HG02938 (cell line): ENCODE measurements at regions not wholly inside any gene's neighbourhood (a gene's known extent, or its start where the extent isn't known, plus 50 kb on each side); places are given as distances from the start of the nearest gene placed in this dataset.
"Not testable (repeated sequence)": the region's sequence is repeated elsewhere in the genome, so short reads cannot be mapped to it uniquely, and the experiment has no call there.

ENCODE experiments used
- ATAC-seq: cut with Tn5 transposase; IDR thresholded peaks from one replicate; pipeline ENCODE4 v1.9.1; 2021; ENCODE audit warnings: mild to moderate bottlenecking, moderate library complexity; ENCODE audit not compliant: unreplicated experiment

DNA sequence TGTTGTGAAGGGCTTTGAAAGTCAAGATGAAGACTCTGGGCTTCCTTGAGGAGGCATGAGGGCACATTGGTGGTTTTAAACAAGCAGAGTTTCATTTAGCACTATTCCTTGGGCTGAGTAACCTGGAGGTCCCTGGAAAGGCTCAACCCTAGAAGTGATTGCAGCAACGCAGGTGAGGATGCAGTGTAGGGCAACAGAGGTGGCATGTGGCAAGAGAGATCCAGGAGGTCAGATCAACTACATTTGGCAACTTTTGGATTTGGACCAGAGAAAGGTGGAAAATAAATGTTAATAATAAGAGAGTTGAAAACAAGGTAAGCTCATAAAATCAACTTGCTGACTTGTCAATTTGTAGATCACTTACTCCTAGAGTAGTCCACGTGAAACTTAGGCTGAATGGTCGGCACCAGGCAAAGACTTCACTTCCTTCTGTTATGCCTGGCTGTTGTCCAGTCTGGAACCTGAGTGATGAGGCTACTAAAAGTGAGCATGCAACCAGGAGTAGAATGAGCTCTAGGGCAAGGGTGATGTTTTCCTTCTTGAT lies 414.6 kb upstream of the ZMIZ1 start:
- no peak for ATAC-seq

DNA sequence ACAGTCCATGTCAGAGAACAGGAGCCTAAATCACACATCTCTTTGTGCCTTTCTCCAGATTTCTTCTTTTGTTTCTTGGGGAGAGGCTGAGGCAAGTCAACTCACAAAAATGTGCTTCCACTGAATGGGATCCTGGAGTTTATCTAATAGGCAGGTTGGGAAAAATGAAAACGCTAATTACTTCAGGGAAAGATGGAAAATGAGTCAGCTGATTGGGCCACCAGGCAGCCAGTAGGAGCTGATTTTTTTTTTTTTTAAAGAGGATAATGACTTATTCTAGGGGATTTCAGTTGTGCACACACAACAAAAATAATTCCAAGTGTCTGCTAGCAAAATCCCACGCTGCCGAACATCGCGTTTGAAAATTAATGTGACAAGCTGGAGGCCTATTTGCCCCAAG lies 412.8 kb upstream of the ZMIZ1 start:
- no peak for ATAC-seq

DNA sequence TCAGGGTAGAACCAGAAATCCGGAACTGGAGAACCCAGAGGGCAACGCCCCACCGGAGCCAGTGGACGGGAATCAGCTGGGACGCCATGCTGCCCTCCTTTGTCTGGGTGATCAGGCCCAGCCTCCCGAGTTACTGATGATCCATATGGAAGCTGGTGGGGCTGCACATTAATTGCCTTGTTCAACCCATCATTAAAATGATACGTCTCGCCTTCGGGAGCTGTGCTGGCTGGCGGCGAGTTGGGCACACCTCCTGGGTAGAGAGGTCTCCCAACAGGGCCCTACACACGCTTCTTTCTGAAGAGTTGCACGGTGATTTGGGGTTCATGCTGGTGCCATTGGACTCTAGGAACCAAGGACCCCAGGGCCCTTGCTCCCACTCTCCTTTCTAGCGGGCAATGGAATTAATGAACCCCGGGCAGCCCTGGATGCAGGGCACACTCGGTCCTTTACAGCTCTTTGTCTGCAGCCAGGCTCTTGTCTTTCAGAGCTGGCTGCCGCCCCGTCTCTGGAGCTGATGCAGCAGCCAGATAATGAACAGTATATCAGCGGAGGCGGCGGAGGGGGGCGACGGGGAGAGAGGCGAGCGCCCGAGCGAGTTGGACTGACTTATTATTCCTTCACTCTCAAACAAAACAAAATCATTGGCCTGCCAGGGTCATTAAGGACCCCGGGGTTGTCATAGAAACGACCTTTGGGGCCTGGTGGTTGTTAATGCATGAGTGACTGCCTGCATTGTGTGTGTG lies 412.2 kb upstream of the ZMIZ1 start:
- ATAC-seq, result no peak

DNA sequence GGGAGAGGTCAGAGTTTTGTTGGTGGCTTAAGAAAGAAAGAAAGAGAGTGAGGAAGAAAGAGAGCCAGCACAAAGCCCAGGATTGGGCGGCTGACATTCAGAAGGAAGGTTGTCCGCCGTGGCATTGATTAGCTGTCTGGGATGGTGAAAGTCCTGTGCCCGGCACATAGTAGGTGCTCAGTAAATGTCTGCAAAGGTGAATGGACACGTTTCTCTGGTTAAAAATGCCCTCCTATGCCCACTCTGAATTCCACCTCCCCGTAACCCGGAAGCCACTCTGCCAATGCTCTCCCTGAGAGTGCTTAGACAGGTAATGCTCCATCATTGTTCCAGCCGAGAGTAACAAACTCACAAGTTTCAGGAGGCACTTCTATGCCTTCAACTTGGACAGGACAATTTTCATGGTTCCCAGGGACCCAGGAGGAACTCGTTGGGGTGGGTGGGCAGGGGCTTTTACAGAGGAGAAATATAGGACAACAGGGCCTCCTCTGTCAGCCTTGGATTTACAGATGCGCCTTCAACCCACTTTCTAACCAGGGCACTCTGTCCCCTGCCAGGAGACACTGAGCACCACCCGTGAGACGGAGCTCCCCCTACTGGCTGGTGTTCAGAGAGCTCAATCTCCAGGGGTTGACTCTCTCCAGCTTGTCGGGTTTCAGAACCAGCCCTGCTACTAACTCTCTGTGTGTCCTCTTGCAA lies 411.5 kb upstream of the ZMIZ1 start:
- no peak for ATAC-seq

DNA sequence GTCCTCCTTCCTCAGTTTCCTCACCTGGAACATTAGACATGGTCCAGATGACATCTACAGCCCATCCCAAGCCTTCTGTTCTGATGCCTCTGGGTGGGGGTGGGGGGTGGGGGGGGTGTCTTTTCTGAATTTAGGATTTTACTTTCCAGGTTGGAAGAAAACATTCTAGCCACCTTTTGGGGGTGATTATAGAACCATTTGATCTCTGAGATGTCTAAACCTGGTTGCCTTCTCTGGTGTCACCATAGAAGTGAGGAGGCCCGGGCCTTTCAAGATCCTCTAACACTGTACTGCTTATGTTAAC lies 411.0 kb upstream of the ZMIZ1 start:
- ATAC-seq, result no peak

DNA sequence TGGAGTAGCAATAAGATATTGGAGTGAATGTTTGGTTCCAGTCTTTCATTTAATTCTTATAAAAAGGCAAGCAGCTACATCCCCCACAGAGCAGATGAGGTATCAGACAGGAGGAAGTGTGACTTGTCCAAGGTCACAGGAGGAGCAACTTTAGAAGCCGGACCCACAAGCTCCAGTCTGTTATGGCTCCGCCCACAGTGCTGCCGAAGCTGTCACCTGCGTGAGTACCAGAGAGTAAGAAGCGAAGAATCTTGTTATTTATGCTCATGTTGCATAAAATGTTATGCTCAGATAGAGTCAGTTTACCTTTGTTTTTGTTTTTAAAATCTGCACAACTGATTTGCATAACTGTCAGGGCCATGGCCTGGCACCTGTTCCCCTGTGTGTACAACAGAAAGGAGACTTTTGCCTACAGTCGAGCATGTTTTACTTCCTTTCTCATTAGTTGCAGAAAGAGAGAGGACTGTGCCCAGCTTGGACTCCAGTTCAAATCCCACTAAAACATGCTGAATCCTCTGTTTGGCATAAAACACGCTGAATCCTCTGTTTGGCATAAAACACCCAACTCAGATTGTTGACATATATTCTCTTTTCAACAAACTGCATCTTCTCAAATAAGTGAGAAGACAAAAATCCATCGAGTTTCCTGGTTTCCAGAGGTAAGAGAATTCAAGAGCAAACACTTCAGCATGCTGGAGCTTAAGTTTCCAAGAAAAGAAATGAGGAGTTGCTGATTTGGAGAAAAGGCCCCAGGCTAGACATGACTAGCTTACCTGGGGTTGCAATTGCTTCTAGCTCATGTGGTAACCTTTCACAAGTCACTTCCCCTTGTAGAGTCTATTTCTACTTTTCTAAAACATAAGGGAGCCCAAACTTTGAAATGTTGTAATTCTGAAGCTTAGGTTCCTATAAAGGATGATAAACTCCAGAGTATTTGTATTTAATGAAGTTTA lies 409.8 kb upstream of the ZMIZ1 start:
- peak; percentile 59 for ATAC-seq

DNA sequence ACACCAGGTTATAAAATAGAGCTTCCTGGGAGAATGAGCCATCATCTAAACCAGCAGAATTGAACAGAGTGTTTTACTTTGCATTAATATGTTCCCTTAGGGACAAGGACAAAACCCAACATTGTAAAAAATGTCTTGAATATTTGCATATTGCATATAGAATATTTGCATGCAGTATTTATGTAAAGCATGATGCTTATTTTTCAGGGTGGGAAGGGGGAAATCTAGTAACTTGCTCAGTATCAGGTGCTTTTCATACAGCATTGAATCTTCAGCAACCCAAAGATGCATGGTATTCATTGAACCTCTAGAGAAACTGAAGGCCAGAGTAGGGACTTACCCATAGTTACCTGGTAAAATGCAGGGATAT lies 409.2 kb upstream of the ZMIZ1 start:
- ATAC-seq, result no peak

DNA sequence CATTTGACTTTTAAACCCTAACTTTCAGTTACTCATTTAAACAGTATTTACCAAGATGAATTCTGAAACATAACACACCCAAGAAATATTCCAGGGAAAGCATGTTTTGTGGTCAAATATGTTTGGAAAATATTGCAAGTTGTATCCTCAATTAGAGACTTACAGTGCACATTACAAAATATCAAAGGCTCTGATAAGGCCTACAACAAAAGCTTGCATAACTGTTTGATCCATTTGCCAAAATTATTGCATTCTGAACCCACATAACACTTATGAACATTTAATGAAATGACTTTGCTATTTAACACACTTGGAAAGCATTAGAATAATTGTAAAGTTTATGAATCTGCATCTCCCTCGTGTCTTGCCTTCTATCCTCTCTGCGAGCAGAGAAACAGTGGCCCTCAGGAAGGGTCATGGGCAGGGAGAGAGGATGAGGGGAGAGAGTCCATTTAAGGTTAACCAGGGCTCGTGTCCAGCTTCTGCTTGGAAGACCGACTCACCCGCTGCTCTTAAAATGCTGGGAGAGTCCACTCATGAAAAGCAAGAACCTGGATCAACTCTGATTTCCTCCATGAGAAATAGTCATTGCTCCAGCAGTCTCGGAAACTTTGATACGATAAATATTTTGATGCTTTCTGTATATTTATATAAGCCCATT lies 408.2 kb upstream of the ZMIZ1 start:
- no peak for ATAC-seq

DNA sequence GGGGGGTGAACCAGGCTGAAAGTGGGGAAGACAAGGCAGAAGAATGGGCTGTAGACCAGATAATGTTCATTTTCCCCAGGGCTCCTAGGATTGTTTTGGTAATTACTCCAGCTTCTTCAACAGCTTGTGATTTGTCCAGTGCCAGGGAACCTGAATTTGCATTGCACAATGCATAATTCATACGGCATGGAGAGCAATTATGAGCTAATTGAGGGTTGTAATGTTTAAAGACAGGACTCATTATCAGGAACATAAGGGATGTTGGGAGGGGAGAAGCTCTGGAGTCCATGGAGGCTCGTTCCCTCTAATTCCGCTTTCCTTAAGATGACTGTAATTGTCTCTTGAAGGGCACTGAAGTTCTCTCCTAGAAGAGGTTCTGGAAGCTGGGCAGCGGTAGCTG lies 405.0 kb upstream of the ZMIZ1 start:
- ATAC-seq, result no peak

DNA sequence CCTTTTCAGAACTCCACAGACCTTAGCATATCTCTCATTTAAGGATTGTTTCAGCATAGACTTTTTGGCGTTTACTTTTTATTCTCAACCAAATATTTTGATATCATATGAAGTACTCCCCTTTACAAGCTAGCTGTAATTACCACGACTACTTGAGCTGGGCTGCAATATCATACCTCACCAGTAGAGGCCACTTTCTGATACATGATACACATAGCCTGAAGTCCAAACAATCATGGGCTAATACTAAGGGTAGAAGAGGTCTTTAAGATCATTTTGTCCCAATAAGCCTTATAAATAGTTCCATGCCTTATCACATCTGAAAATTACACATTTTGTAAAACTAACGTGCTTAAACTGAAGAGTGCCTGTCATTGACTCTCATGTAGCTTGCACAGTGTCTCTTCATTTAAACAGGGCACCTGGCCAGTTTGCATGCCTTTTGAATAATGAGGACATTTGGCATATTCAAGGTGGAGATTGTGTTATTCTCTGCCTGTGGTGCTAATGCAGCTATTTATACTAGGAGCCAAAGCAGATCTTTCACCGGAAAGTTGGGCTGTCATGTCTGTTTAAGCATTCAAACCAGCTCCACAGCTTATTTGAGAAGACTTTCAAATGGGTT lies 403.7 kb upstream of the ZMIZ1 start:
- no peak for ATAC-seq

DNA sequence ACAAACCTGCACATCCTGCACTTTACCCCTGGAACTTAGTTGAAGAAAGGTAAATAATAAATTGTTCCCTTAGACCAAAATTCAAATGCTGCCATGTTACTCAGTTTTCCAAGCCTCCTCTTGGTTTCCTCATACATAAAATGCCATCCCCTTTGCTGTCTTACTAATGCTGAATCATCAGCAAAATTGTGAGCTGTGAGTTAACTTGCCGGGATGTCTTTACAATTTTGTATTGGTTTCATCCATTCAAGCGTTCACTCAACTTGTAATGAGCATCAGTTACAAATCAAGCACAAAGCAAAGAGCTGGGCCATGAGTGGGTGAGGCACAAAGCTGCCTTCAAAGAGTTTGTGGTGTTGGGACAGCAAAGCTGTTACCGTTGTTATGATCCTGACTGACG lies 395.8 kb upstream of the ZMIZ1 start:
- ATAC-seq, result no peak

DNA sequence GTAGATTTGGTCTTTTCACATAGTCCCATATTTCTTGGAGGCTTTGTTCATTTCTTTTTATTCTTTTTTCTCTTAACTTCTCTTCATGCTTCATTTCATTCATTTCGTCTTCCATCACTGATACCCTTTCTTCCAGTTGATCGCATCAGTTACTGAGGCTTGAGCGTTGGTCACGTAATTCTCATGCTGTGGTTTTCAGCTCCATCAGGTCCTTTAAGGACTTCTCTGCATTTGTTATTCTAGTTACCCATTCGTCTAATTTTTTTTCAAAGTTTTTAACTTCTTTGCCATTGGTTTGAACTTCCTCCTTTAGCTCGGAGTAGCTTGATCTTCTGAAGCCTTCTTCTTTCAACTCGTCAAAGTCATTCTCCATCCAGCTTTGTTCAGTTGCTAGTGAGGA lies 387.6 kb upstream of the ZMIZ1 start:
- not testable (repeated sequence) for ATAC-seq

DNA sequence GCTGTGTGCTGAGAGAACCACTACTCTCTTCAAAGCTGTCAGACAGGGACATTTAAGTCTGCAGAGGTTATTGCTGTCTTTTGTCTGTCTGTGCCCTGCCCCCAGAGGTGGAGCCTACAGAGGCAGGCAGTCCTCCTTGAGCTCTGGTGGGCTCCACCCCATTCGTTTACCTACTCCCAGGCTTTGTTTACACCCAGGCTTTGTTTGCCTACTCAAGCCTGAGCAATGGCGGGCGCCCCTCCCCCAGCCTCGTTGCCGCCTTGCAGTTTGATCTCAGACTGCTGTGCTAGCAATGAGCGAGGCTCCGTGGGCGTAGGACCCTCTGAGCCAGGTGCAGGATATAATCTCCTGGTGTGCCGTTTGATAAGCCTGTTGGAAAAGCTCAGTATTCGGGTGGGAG lies 386.8 kb upstream of the ZMIZ1 start:
- ATAC-seq, result not testable (repeated sequence)

DNA sequence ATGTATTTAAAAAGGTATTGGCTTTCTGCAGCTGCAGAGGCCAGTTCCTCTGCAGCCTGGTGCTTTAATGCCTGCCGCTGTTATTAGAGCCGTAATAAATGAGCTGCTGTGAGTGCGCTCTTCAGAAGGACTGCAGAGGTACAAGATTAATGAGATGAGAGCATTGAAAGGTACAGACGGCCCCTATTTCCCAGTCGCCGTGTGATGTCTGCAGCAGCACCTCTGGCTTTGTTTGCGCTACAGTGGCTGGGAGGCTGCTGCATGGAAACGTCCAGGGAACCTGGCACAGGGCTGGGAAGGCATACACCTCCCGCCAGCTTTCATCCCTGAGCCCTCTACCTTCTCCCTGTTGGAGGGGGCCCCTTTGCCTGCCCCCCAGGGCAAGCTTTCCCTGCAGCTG lies 383.8 kb upstream of the ZMIZ1 start:
- no peak for ATAC-seq

DNA sequence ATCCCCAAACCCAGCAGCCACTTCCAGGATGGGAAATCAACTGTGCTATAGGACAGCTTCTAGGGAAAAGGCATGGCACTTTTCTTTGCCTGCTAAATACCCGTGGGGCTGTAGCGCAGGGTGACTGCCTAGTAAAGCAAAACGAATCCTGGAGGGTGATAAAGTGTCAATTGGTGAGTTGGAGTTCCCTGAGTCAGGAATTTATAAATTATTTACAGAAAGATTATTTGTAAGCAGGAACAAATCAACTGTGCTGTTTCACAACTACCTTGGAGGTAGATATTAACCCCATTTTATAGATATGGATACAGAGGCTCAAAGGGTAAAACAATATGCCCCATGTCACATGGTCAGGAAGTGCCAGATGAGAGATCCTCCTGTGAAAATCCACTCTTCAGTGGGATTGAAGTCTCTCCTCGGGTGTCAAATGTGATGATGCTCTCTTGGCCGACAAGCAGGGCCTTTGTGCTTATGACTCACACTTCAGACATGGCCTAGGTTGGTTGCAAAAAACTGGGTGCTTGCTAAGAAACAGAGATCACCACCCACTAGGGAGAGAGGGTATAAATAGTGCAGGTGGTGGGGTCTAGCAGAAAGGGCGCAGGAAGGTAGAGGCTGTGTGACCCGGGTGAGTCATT lies 383.2 kb upstream of the ZMIZ1 start:
- ATAC-seq, result no peak

DNA sequence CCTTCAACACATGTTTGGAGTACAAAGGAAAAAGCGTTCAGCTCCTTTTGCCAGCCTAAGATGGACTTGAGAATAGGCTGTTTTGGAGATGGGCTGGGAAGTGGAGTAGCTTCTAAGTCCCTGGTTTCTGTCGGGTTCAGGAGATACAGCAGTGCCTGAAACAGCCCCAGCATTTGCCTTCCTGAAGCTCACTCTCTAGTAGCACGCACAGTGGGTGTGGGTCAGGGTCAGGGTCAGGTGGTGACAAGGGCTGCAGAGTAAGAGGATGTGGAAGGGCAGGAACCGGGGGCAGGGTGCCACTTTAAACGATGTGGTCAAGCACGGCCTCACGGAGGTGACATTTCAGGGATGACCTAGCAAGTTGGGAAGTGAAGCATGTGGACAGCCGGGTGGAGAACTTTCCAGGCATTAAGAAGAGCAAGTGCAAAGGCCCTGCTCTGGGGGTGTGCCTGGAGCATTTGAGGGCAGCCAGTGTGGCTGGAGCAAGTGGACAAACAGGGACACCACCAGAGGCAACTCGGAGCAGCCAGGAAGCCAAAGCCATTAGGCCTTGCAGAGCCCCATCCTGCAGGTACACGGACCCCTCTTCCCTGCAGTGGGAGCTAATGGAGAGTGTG lies 382.2 kb upstream of the ZMIZ1 start:
- ATAC-seq, result no peak

DNA sequence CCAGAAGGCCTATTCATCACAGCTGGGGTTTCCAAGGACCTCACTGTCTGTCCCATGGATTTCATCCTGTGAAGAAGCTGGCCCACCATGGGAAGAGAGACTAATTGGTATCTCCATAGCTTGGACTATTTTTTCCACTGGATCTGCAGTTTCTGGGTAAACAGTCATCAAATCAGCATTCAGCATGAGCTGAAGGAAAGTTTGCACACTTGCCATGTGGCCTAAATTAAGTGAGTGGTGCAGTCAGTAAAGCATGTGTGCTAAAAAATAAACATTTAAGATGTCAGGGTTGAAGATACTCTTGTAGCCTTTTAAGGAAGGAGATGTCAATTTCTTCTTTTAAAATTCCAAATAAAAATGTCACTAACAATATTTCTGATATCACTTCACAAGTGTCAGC lies 381.1 kb upstream of the ZMIZ1 start:
- no peak for ATAC-seq

DNA sequence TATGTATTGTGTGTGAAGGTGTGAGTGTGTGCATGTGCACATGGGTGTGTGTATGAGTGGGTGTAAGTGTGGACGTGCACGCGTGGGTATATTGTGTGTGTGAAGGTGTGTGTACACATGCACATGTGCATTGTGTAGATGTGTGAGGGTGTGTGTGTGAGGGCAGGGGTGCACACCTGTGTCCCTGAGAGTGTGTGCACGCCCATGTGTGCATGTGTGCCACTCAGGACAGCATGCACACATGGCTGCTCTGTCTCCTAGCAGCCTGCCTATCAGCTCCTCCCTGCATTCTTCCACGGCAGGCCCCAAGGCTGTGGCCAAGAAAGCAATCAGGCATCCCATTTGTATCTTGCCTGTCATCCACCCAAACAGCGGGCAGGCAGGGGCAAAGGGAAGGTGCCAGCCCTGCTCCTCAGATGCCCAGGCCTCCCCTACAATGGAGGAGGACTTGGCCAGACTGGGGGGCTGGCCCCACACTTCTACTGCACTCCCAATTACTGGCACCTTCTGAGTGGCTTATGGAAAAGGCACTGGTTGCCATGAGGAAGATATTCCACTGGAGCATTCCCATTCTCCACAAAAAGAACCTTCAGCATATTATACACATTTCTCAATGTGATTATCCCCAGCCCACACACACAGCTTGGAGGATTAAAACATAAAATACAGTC lies 380.4 kb upstream of the ZMIZ1 start:
- ATAC-seq, result no peak

DNA sequence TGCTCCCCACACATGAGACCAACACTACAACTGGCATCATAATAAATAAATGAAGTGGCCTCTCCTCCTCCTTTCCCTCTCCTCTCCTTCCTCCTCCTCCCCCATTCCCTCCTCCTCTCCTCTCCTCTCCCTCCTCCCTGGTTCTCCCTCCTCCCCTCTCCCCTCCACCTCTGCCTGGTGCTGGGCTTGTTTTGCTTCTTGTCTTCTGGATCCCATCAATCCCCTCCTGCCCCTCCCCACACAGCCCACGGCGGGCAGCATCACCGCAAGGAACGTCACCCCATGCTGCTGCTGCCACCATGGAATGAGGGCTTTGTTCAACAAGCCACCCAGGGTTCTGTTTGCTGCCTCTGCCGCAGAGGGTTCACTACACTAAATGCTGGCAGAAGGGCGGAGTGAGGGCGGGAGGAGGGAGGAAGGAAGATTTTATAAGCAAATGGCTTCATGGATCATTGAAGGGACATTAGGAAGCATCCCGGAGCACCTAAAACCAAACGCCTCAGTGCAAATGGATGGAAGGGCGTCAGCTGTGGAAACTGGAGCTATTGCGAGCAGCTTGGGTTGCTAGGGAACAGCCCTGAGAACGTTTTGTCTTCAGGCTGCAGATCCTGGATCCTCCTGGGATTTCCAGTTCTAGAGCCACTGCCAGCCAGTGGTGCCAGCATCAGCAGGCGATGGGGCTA lies 379.7 kb upstream of the ZMIZ1 start:
- ATAC-seq, result no peak
